GM23338 (cell line): ENCODE measurements at regions not wholly inside any gene's neighbourhood (a gene's known extent, or its start where the extent isn't known, plus 50 kb on each side); places are given as distances from the start of the nearest gene placed in this dataset.

Experiments
- ATAC-seq: fragments of 200-7000 bp; cut with Tn5 transposase; 3 replicates; pipeline ENCODE4 v1.9.1; 2020
- DNase-seq: peaks from one replicate; pipeline ENCODE4 v3.0.0-alpha.2; 2015; ENCODE audit warnings: low spot score
- H2AFZ ChIP-seq: fragments of 200-600 bp; sonication (generic); 2 replicates; pipeline ENCODE4 v1.8.0; 2016; ENCODE audit warnings: antibody characterized with exemption, mild to moderate bottlenecking, moderate library complexity
- H3F3A ChIP-seq: fragments of 200-600 bp; sonication (generic); replicated peaks from 2 replicates; pipeline ENCODE4 v1.8.0; 2017; ENCODE audit warnings: antibody characterized with exemption, mixed run types, low read depth
- H3K27ac ChIP-seq: fragments of 200-600 bp; sonication (generic); 2 replicates; pipeline ENCODE4 v1.6.1; 2016; ENCODE audit warnings: low read depth
- H3K27me3 ChIP-seq: fragments of 200-600 bp; sonication (generic); 2 replicates; pipeline ENCODE4 v1.8.0; 2016; ENCODE audit warnings: mild to moderate bottlenecking, mixed run types, moderate library complexity; ENCODE audit not compliant: insufficient read depth
- H3K36me3 ChIP-seq: fragments of 200-600 bp; sonication (generic); 2 replicates; pipeline ENCODE4 v1.8.0; 2016; ENCODE audit warnings: mild to moderate bottlenecking; ENCODE audit not compliant: insufficient read depth
- H3K4me1 ChIP-seq: fragments of 200-600 bp; sonication (generic); 2 replicates; pipeline ENCODE4 v1.8.0; 2016; ENCODE audit warnings: mild to moderate bottlenecking, moderate library complexity; ENCODE audit not compliant: insufficient read depth
- H3K4me2 ChIP-seq: fragments of 200-600 bp; sonication (generic); 2 replicates; pipeline ENCODE4 v1.7.1; 2017; ENCODE audit warnings: mixed run types
- H3K4me3 ChIP-seq: fragments of 200-600 bp; sonication (generic); 2 replicates; pipeline ENCODE4 v1.6.1; 2016; ENCODE audit warnings: mixed run types
- H3K79me2 ChIP-seq: fragments of 200-600 bp; sonication (generic); replicated peaks from 2 replicates; pipeline ENCODE4 v1.8.0; 2017; ENCODE audit warnings: mild to moderate bottlenecking; ENCODE audit not compliant: insufficient read depth
- H3K9me2 ChIP-seq: fragments of 200-600 bp; sonication (generic); 2 replicates; pipeline ENCODE4 v1.8.0; 2017; ENCODE audit not compliant: insufficient read depth
- H4K20me1 ChIP-seq: fragments of 200-600 bp; sonication (generic); replicated peaks from 2 replicates; pipeline ENCODE4 v1.8.0; 2017; ENCODE audit warnings: mild to moderate bottlenecking; ENCODE audit not compliant: insufficient read depth
- H3K27ac Mint-ChIP-seq: 2 replicates; pipeline ENCODE4 v1.8.0; 2020; ENCODE audit warnings: inconsistent platforms, mild to moderate bottlenecking, moderate library complexity, mixed read lengths
- H3K27me3 Mint-ChIP-seq: 3 replicates; pipeline ENCODE4 v1.8.0; 2022; ENCODE audit warnings: low read depth, mild to moderate bottlenecking, moderate library complexity, mixed read lengths, inconsistent platforms; ENCODE audit not compliant: insufficient read depth, poor library complexity
- H3K36me3 Mint-ChIP-seq: 3 replicates; pipeline ENCODE4 v1.8.0; 2021; ENCODE audit warnings: low read depth, mild to moderate bottlenecking, inconsistent platforms, moderate library complexity, mixed read lengths
- H3K4me1 Mint-ChIP-seq: 3 replicates; pipeline ENCODE4 v1.8.0; 2020; ENCODE audit warnings: mild to moderate bottlenecking, inconsistent platforms, mixed read lengths
- H3K4me3 Mint-ChIP-seq: 3 replicates; pipeline ENCODE4 v1.8.0; 2021; ENCODE audit warnings: moderate library complexity, mild to moderate bottlenecking, inconsistent platforms, mixed read lengths
- H3K9me3 Mint-ChIP-seq: 3 replicates; pipeline ENCODE4 v1.8.0; 2020; ENCODE audit warnings: moderate library complexity, mild to moderate bottlenecking, inconsistent platforms, mixed read lengths
- CREB1 ChIP-seq: fragments of 250-450 bp; sonication (Bioruptor Pico); IDR thresholded peaks from 2 replicates; pipeline ENCODE4 v1.5.0; 2020; ENCODE audit warnings: low read depth, mild to moderate bottlenecking, moderate library complexity
- EZH2phosphoT487 ChIP-seq: fragments of 200-600 bp; sonication (generic); IDR thresholded peaks from one replicate; pipeline ENCODE4 v1.8.1; 2018; ENCODE audit warnings: antibody characterized with exemption; ENCODE audit not compliant: unreplicated experiment
- JUNB ChIP-seq: IDR thresholded peaks from one replicate; pipeline ENCODE4 v1.6.1; 2016; ENCODE audit warnings: antibody characterized with exemption; ENCODE audit not compliant: unreplicated experiment
- ZNF114 ChIP-seq: fragments of 250-450 bp; sonication (Bioruptor Pico); IDR thresholded peaks from 2 replicates; pipeline ENCODE4 v1.5.0; 2020; ENCODE audit warnings: mild to moderate bottlenecking, moderate library complexity
- ZNF331 ChIP-seq: fragments of 250-450 bp; sonication (Bioruptor Pico); IDR thresholded peaks from 2 replicates; pipeline ENCODE4 v1.5.0; 2020; ENCODE audit warnings: low read depth, mild to moderate bottlenecking, moderate library complexity
- TF ChIP-seq, protein P1 (sequence below): fragments of 250-450 bp; sonication (Bioruptor Pico); IDR thresholded peaks from 2 replicates; pipeline ENCODE4 v1.5.0; 2020; ENCODE audit warnings: mild to moderate bottlenecking, moderate library complexity
- TF ChIP-seq, protein P2 (sequence below): IDR thresholded peaks from one replicate; pipeline ENCODE4 v1.6.1; 2018; ENCODE audit warnings: antibody characterized with exemption; ENCODE audit not compliant: unreplicated experiment
- TF ChIP-seq, protein P3 (sequence below), 2 experiments: fragments of 200-600 bp in 1 of 2; sonication (generic) in 1 of 2; conservative IDR thresholded peaks; 2 replicates each; pipeline versions ENCODE4 v1.5.1 to v1.6.1; 2016 to 2017; ENCODE audit warnings: antibody characterized with exemption in 2 of 2, low read depth in 2 of 2, mild to moderate bottlenecking in 2 of 2, moderate library complexity in 1 of 2
- TF ChIP-seq, protein P4 (sequence below): IDR thresholded peaks from 2 replicates; pipeline ENCODE4 v1.6.1; 2016; ENCODE audit warnings: antibody characterized with exemption

DNA sequence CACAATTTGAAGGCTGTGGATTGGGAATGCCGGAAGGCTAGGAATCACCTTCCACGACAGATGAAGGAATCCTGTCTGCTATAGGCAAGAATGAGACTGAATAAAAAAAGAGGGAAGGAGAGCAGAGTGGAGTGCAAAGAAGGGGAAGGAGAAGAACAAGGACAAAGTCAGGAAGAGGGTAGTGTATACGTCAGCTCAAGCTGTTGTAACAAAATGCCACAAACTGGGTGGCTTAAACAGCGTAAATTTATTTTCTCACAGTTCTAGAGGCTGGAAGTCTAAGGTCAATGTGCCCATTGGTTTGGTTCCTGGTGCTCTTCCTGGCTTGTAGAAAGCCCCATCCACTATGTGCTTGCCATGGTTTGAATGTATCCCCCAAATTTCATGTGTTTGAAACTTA lies 104.5 kb downstream of the TTLL2 start:
- no peaks in the 10 kb centered on the region for H3K9me2 ChIP-seq
- H3K36me3 ChIP-seq: no peaks in the 10 kb centered on the region
- no peaks in the 10 kb centered on the region for H4K20me1 ChIP-seq
- Mint-ChIP-seq H3K9me3 (peaks cover 7% of the 10 kb centered on the region; the same call in 2 of the 3 replicates), H3K27me3 (peaks cover 1% of the 10 kb centered on the region), H3K36me3 (peaks cover 17% of the 10 kb centered on the region; the same call in 2 of the 3 replicates), H3K27ac (no peak overlapping the region), H3K4me3 (no peak overlapping the region), H3K4me1 (no peaks in the 10 kb centered on the region)
- H3K4me3 ChIP-seq: no peak overlapping the region
- ATAC-seq (no peak), DNase-seq (no peak)
- H3K4me1 ChIP-seq: no peaks in the 10 kb centered on the region
- no peaks in the 10 kb centered on the region for H3K27me3 ChIP-seq
- no peaks in the 10 kb centered on the region for H3K79me2 ChIP-seq
- TF ChIP-seq, protein P1, sequence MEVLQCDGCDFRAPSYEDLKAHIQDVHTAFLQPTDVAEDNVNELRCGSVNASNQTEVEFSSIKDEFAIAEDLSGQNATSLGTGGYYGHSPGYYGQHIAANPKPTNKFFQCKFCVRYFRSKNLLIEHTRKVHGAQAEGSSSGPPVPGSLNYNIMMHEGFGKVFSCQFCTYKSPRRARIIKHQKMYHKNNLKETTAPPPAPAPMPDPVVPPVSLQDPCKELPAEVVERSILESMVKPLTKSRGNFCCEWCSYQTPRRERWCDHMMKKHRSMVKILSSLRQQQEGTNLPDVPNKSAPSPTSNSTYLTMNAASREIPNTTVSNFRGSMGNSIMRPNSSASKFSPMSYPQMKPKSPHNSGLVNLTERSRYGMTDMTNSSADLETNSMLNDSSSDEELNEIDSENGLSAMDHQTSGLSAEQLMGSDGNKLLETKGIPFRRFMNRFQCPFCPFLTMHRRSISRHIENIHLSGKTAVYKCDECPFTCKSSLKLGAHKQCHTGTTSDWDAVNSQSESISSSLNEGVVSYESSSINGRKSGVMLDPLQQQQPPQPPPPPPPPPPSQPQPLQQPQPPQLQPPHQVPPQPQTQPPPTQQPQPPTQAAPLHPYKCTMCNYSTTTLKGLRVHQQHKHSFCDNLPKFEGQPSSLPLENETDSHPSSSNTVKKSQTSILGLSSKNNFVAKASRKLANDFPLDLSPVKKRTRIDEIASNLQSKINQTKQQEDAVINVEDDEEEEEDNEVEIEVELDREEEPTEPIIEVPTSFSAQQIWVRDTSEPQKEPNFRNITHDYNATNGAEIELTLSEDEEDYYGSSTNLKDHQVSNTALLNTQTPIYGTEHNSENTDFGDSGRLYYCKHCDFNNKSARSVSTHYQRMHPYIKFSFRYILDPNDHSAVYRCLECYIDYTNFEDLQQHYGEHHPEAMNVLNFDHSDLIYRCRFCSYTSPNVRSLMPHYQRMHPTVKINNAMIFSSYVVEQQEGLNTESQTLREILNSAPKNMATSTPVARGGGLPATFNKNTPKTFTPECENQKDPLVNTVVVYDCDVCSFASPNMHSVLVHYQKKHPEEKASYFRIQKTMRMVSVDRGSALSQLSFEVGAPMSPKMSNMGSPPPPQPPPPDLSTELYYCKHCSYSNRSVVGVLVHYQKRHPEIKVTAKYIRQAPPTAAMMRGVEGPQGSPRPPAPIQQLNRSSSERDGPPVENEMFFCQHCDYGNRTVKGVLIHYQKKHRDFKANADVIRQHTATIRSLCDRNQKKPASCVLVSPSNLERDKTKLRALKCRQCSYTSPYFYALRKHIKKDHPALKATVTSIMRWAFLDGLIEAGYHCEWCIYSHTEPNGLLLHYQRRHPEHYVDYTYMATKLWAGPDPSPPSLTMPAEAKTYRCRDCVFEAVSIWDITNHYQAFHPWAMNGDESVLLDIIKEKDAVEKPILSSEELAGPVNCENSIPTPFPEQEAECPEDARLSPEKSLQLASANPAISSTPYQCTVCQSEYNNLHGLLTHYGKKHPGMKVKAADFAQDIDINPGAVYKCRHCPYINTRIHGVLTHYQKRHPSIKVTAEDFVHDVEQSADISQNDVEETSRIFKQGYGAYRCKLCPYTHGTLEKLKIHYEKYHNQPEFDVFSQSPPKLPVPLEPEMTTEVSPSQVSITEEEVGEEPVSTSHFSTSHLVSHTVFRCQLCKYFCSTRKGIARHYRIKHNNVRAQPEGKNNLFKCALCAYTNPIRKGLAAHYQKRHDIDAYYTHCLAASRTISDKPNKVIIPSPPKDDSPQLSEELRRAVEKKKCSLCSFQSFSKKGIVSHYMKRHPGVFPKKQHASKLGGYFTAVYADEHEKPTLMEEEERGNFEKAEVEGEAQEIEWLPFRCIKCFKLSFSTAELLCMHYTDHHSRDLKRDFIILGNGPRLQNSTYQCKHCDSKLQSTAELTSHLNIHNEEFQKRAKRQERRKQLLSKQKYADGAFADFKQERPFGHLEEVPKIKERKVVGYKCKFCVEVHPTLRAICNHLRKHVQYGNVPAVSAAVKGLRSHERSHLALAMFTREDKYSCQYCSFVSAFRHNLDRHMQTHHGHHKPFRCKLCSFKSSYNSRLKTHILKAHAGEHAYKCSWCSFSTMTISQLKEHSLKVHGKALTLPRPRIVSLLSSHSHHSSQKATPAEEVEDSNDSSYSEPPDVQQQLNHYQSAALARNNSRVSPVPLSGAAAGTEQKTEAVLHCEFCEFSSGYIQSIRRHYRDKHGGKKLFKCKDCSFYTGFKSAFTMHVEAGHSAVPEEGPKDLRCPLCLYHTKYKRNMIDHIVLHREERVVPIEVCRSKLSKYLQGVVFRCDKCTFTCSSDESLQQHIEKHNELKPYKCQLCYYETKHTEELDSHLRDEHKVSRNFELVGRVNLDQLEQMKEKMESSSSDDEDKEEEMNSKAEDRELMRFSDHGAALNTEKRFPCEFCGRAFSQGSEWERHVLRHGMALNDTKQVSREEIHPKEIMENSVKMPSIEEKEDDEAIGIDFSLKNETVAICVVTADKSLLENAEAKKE (CRISPR knock-in tag): no peak
- TF ChIP-seq JUNB (no peak), ZNF331 (no peak), EZH2phosphoT487 (no peak), CREB1 (CRISPR knock-in tag) (no peak), ZNF114 (no peak)
- TF ChIP-seq, protein P2, sequence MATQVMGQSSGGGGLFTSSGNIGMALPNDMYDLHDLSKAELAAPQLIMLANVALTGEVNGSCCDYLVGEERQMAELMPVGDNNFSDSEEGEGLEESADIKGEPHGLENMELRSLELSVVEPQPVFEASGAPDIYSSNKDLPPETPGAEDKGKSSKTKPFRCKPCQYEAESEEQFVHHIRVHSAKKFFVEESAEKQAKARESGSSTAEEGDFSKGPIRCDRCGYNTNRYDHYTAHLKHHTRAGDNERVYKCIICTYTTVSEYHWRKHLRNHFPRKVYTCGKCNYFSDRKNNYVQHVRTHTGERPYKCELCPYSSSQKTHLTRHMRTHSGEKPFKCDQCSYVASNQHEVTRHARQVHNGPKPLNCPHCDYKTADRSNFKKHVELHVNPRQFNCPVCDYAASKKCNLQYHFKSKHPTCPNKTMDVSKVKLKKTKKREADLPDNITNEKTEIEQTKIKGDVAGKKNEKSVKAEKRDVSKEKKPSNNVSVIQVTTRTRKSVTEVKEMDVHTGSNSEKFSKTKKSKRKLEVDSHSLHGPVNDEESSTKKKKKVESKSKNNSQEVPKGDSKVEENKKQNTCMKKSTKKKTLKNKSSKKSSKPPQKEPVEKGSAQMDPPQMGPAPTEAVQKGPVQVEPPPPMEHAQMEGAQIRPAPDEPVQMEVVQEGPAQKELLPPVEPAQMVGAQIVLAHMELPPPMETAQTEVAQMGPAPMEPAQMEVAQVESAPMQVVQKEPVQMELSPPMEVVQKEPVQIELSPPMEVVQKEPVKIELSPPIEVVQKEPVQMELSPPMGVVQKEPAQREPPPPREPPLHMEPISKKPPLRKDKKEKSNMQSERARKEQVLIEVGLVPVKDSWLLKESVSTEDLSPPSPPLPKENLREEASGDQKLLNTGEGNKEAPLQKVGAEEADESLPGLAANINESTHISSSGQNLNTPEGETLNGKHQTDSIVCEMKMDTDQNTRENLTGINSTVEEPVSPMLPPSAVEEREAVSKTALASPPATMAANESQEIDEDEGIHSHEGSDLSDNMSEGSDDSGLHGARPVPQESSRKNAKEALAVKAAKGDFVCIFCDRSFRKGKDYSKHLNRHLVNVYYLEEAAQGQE: no peak
- TF ChIP-seq, protein P3, sequence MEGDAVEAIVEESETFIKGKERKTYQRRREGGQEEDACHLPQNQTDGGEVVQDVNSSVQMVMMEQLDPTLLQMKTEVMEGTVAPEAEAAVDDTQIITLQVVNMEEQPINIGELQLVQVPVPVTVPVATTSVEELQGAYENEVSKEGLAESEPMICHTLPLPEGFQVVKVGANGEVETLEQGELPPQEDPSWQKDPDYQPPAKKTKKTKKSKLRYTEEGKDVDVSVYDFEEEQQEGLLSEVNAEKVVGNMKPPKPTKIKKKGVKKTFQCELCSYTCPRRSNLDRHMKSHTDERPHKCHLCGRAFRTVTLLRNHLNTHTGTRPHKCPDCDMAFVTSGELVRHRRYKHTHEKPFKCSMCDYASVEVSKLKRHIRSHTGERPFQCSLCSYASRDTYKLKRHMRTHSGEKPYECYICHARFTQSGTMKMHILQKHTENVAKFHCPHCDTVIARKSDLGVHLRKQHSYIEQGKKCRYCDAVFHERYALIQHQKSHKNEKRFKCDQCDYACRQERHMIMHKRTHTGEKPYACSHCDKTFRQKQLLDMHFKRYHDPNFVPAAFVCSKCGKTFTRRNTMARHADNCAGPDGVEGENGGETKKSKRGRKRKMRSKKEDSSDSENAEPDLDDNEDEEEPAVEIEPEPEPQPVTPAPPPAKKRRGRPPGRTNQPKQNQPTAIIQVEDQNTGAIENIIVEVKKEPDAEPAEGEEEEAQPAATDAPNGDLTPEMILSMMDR (conservative IDR thresholded peaks at IDR 0.05; ENCODE audit: low read depth in 2 of 2): no peak
- TF ChIP-seq, protein P4, sequence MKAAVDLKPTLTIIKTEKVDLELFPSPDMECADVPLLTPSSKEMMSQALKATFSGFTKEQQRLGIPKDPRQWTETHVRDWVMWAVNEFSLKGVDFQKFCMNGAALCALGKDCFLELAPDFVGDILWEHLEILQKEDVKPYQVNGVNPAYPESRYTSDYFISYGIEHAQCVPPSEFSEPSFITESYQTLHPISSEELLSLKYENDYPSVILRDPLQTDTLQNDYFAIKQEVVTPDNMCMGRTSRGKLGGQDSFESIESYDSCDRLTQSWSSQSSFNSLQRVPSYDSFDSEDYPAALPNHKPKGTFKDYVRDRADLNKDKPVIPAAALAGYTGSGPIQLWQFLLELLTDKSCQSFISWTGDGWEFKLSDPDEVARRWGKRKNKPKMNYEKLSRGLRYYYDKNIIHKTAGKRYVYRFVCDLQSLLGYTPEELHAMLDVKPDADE: no peak
- H3K4me2 ChIP-seq: no peak overlapping the region
- H3K27ac ChIP-seq: no peak overlapping the region
- H3F3A ChIP-seq: no peaks in the 10 kb centered on the region
- no peak overlapping the region for H2AFZ ChIP-seq
